ENCODE measurements at regions not wholly inside any gene's neighbourhood (a gene's known extent, or its start where the extent isn't known, plus 50 kb on each side); places are given as distances from the start of the nearest gene placed in this dataset.

GRCh38 chr1:98369463-98369862 is 292.1 kb upstream of the SNX7 start:
- no peaks in the 10 kb centered on the region for H3K9me3 ChIP-seq (ENCODE audit: control insufficient read depth, insufficient read depth, low read depth, low read length)
- TF ChIP-seq ZNF155 (tag by site-specific recombination; IDR thresholded peaks at IDR 0.05) (no peak), ZBTB17 (tag by site-specific recombination; IDR thresholded peaks at IDR 0.05) (no peak), ZNF639 (tag by site-specific recombination; IDR thresholded peaks at IDR 0.05) (no peak), SP3 (tag by site-specific recombination; IDR thresholded peaks at IDR 0.05) (no peak), MEIS1 (CRISPR knock-in tag; IDR thresholded peaks at IDR 0.05; ENCODE audit: borderline replicate concordance) (no peak), ZNF16 (tag by site-specific recombination; IDR thresholded peaks at IDR 0.05; ENCODE audit: low read depth) (no peak), ZNF530 (tag by site-specific recombination; IDR thresholded peaks at IDR 0.05; ENCODE audit: low read depth) (no peak), ZNF621 (tag by site-specific recombination; IDR thresholded peaks at IDR 0.05) (no peak)
- H3K4me3 ChIP-seq (ENCODE audit: low read depth, low read length) = no peak overlapping the region
- POLR2A ChIA-PET = no interaction called here
- H3K4me1 ChIP-seq (ENCODE audit: control insufficient read depth, insufficient read depth, low read length) = no peaks in the 10 kb centered on the region
- no peak overlapping the region for H3K27ac ChIP-seq (ENCODE audit: extremely low read depth, low read depth, low read length)
- CTCF ChIA-PET = no interaction called here
- H3K36me3 ChIP-seq (ENCODE audit: control insufficient read depth in 2 of 2, insufficient read depth in 1 of 2, low read length in 2 of 2) = no peaks in the 10 kb centered on the region

GRCh38 chr1:98368995-98369394 is 292.5 kb upstream of the SNX7 start:
- ChIA-PET POLR2A (no interaction called here), CTCF (no interaction called here)
- Histone ChIP-seq H3K36me3 (ENCODE audit: control insufficient read depth in 2 of 2, insufficient read depth in 1 of 2, low read length in 2 of 2) (no peaks in the 10 kb centered on the region), H3K4me3 (ENCODE audit: low read depth, low read length) (no peak overlapping the region), H3K27ac (ENCODE audit: extremely low read depth, low read depth, low read length) (no peak overlapping the region), H3K4me1 (ENCODE audit: control insufficient read depth, insufficient read depth, low read length) (no peaks in the 10 kb centered on the region), H3K9me3 (ENCODE audit: control insufficient read depth, insufficient read depth, low read depth, low read length) (no peaks in the 10 kb centered on the region)
- TF ChIP-seq ZBTB17 (tag by site-specific recombination; IDR thresholded peaks at IDR 0.05) (no peak), ZNF292 (tag by site-specific recombination; IDR thresholded peaks at IDR 0.05; ENCODE audit: borderline replicate concordance, low read depth) (no peak), ZNF223 (tag by site-specific recombination; IDR thresholded peaks at IDR 0.05) (no peak), ZXDB (tag by site-specific recombination; IDR thresholded peaks at IDR 0.05) (no peak), KLF10 (tag by site-specific recombination; IDR thresholded peaks at IDR 0.05) (no peak), ZNF624 (tag by site-specific recombination; IDR thresholded peaks at IDR 0.05) (no peak), PRDM10 (tag by site-specific recombination; IDR thresholded peaks at IDR 0.05) (no peak), ZNF596 (tag by site-specific recombination; IDR thresholded peaks at IDR 0.05) (no peak), ZNF132 (tag by site-specific recombination; IDR thresholded peaks at IDR 0.05; ENCODE audit: borderline replicate concordance) (no peak)

- Histone ChIP-seq H3K9me3 (ENCODE audit: control insufficient read depth, insufficient read depth, low read depth, low read length) (no peaks in the 10 kb centered on the region), H3K27ac (ENCODE audit: extremely low read depth, low read depth, low read length) (no peak overlapping the region)
- TF ChIP-seq ZBTB49 (tag by site-specific recombination; IDR thresholded peaks at IDR 0.05; ENCODE audit: low read depth) (no peak), TSHZ1 (tag by site-specific recombination; IDR thresholded peaks at IDR 0.05; ENCODE audit: borderline replicate concordance) (no peak), SETDB1 (IDR thresholded peaks at IDR 0.05; ENCODE audit: insufficient read length, low read length) (no peak), ZNF24 (tag by site-specific recombination; IDR thresholded peaks at IDR 0.05) (no peak), ZFP3 (tag by site-specific recombination; IDR thresholded peaks at IDR 0.05; ENCODE audit: low read depth) (no peak), ZBTB48 (tag by site-specific recombination; IDR thresholded peaks at IDR 0.05) (no peak), ZSCAN16 (tag by site-specific recombination; IDR thresholded peaks at IDR 0.05) (no peak)
Observed at GRCh38 chr1:98367426-98367825, 294.1 kb upstream of the SNX7 start.

More at GRCh38 chr1:98367426-98367825, 294.1 kb upstream of the SNX7 start:
- ChIA-PET CTCF (no interaction called here), POLR2A (no interaction called here)
- Histone ChIP-seq H3K4me3 (ENCODE audit: low read depth, low read length) (no peak overlapping the region), H3K4me1 (ENCODE audit: control insufficient read depth, insufficient read depth, low read length) (no peaks in the 10 kb centered on the region), H3K36me3 (ENCODE audit: control insufficient read depth in 2 of 2, insufficient read depth in 1 of 2, low read length in 2 of 2) (no peaks in the 10 kb centered on the region)
